Uterus (tissue), 3 donors: ENCODE measurements at regions not wholly inside any gene's neighbourhood (a gene's known extent, or its start where the extent isn't known, plus 50 kb on each side); places are given as distances from the start of the nearest gene placed in this dataset.

Experiments used
- DNase-seq, 2 donors: peaks; one replicate each; pipeline ENCODE4 v3.0.0-alpha.2; 2019 to 2020
- H3K27ac ChIP-seq, 2 donors: fragments of 200-600 bp; sonication (generic); 1 replicate in 1 of 2; 2 replicates in 1 of 2; pipeline ENCODE4 v1.5.1; 2016 to 2018
- H3K27me3 ChIP-seq, 2 donors: fragments of 200-600 bp; sonication (generic); one replicate each; pipeline ENCODE4 v1.5.1; 2018 to 2019; ENCODE audit warnings: control low read depth in 1 of 2
- H3K36me3 ChIP-seq, 2 donors: fragments of 200-600 bp; sonication (generic); one replicate each; pipeline ENCODE4 v1.5.1; 2019; ENCODE audit warnings: control low read depth in 1 of 2
- H3K4me1 ChIP-seq, 2 donors: fragments of 200-600 bp; sonication (generic); one replicate each; pipeline ENCODE4 v1.5.1; 2018 to 2019; ENCODE audit warnings: control low read depth in 1 of 2
- H3K4me3 ChIP-seq, 2 donors: fragments of 200-600 bp; sonication (generic); 1 replicate in 1 of 2; 2 replicates in 1 of 2; pipeline ENCODE4 v1.5.1; 2018 to 2019; ENCODE audit warnings: mild to moderate bottlenecking in 1 of 2
- H3K9me3 ChIP-seq, 2 donors: fragments of 200-600 bp; sonication (generic); one replicate each; pipeline ENCODE4 v1.5.1; 2019; ENCODE audit warnings: control low read depth in 1 of 2
- CTCF ChIP-seq, 4 experiments: fragments of 200-600 bp in 2 of 4; fragments of 450-650 bp in 2 of 4; sonication (generic) in 2 of 4; IDR thresholded peaks; one replicate each; pipeline ENCODE4 v1.5.1; 2016 to 2019; ENCODE audit warnings: antibody characterized with exemption in 4 of 4, mild to moderate bottlenecking in 2 of 4, moderate library complexity in 1 of 4
- POLR2A ChIP-seq, 2 donors: fragments of 450-650 bp; IDR thresholded peaks; one replicate each; pipeline ENCODE4 v1.6.1; 2016; ENCODE audit warnings: antibody characterized with exemption in 2 of 2, mild to moderate bottlenecking in 1 of 2, moderate library complexity in 1 of 2
- intact Hi-C: fragments of 100-400 bp; cut with DNase I; formaldehyde crosslinking; loops from one replicate; pipeline ENCODE4 v1.15.1; 2023; ENCODE audit warnings: low total_unique reads
- donor health status: DM: yes; HTN: yes; CAD: no.

DNA sequence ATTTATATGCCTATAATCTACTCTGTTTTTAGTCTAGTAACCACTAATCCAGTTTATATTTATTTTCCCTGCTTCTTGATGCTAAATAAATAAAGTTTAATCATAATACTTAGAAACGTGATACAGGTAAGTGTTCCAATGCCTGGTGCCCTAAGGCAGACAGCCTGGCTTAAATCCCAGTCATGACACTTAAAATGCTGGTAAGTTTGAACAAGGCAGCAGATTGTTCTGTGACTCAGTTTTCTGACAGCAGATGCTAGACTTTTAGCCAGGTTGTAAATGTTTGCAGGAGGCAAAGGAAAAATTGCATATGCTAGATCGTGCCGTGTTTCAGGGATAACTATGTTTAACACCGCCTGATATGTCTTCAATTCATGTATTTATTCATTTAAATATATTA, 2661.6 kb downstream of the PCDH7 start:
- TF ChIP-seq POLR2A (IDR thresholded peaks at IDR 0.05) (no peak), CTCF (IDR thresholded peaks at IDR 0.05) (no peak)
- intact Hi-C loops = no loop called here

GRCh38 chr4:33386764-33387163, 2666.6 kb downstream of the PCDH7 start:
- no peak overlapping the region for H3K4me3 ChIP-seq
- no peak overlapping the region for H3K27ac ChIP-seq
- H3K4me1 ChIP-seq = no peaks in the 10 kb centered on the region
- H3K9me3 ChIP-seq = no peaks in the 10 kb centered on the region
- H3K36me3 ChIP-seq = no peaks in the 10 kb centered on the region
- intact Hi-C loops = no loop called here
- TF ChIP-seq CTCF (IDR thresholded peaks at IDR 0.05) (no peak), POLR2A (IDR thresholded peaks at IDR 0.05) (no peak)
- no peak for DNase-seq
- no peaks in the 10 kb centered on the region for H3K27me3 ChIP-seq

More for the DNA sequence above, 2661.6 kb downstream of the PCDH7 start:
- Histone ChIP-seq H3K9me3 (no peaks in the 10 kb centered on the region), H3K4me3 (no peak overlapping the region), H3K27ac (no peak overlapping the region), H3K4me1 (no peaks in the 10 kb centered on the region), H3K36me3 (no peaks in the 10 kb centered on the region), H3K27me3 (no peaks in the 10 kb centered on the region)
- DNase-seq = no peak

DNA sequence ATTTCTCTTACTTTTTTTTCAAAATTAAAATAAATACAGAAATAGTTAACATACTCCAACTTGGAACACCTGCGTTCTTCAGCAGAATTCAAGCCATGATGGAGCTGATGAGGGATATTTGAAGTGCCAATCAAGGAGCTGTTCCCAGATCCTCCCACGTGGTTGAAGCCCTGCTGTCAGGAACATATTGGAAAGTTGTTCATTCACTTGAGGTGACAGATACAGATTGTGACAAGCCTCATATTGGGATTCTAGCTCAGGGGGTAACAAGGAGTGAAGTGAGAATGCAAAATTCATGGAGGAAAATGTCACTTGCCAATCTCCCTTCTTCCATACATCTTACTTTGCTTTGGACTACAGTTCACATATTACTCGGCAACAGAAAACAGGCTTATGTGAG, 2670.8 kb downstream of the PCDH7 start:
- no peaks in the 10 kb centered on the region for H3K9me3 ChIP-seq
- H3K4me1 ChIP-seq = no peaks in the 10 kb centered on the region
- intact Hi-C loops = no loop called here
- no peak overlapping the region for H3K27ac ChIP-seq
- no peaks in the 10 kb centered on the region for H3K27me3 ChIP-seq
- H3K36me3 ChIP-seq = no peaks in the 10 kb centered on the region
- no peak for TF ChIP-seq CTCF (IDR thresholded peaks at IDR 0.05)
- TF ChIP-seq POLR2A (IDR thresholded peaks at IDR 0.05) = no peak
- no peak for DNase-seq
- no peak overlapping the region for H3K4me3 ChIP-seq

DNA sequence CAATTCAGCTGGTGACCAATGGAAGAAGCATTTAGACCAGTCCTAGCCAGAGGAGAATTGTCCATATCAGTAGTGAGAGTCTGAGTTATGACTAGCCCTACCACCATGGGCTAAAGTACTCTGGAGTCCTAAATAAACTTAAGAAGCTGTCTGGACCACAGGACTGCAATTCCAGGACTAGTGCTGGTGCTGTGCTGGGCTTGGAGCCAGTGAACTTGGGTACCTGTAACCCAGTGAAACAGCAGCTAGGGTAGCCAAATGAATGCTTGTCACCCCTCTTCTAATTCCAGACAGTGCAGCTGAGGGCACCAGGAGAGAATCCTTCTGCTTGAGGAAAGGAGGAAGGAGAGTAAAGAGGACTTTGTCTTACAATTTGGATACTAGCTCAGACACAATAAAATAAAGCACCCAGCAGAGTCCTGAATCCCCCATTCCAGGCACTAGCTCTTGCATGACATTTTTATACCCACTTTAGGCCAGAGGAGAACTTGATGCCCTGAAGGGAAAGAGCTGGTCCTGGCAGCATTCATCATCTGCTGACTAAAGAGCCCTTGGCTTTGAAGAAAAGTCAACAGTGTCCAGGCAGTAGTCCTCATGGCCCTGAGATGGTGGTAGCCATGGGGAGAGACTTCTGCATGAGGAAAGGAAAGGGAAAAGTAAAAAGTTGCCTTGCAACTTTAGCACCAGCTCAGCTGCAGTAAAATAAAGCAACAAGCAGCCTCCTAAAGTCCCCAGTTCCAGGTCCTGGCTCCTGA, 2675.7 kb downstream of the PCDH7 start:
- no peak for TF ChIP-seq CTCF (IDR thresholded peaks at IDR 0.05)
- no peak for TF ChIP-seq POLR2A (IDR thresholded peaks at IDR 0.05)
- no peak overlapping the region for H3K27ac ChIP-seq

DNA sequence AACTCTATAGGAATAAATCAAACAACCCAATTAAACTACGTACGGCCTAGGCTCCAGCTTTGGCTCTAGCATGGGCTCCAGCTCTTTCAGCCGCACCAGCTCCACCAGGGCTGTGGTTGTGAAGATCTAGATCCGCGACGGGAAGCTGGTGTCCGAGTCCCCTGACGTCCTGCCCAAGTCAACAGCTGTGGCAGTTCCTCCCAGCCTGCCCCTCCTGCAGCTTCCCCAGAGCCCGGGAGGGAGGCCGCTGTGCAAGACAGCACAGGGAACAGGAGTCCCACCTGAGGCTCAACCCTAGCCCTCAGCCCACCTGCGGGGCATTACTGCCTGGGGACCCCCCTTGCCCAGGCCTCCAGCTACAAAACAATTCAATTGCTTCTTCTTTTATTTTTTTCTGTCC, 2680.3 kb downstream of the PCDH7 start:
- no peak for TF ChIP-seq CTCF (IDR thresholded peaks at IDR 0.05)
- TF ChIP-seq POLR2A (IDR thresholded peaks at IDR 0.05) = no peak
- H3K9me3 ChIP-seq = no peaks in the 10 kb centered on the region
- H3K36me3 ChIP-seq = no peaks in the 10 kb centered on the region
- H3K27me3 ChIP-seq = no peaks in the 10 kb centered on the region
- intact Hi-C loops = no loop called here
- no peak overlapping the region for H3K27ac ChIP-seq
- no peaks in the 10 kb centered on the region for H3K4me1 ChIP-seq
- no peak overlapping the region for H3K4me3 ChIP-seq
- DNase-seq = no peak

More for the DNA sequence above, 2675.7 kb downstream of the PCDH7 start:
- Histone ChIP-seq H3K36me3 (no peaks in the 10 kb centered on the region), H3K27me3 (no peaks in the 10 kb centered on the region), H3K9me3 (no peaks in the 10 kb centered on the region), H3K4me3 (no peak overlapping the region), H3K4me1 (no peaks in the 10 kb centered on the region)
- DNase-seq = no peak
- intact Hi-C loops = no loop called here
